ENCODE measurements at regions not wholly inside any gene's neighbourhood (a gene's known extent, or its start where the extent isn't known, plus 50 kb on each side); places are given as distances from the start of the nearest gene placed in this dataset.

DNA sequence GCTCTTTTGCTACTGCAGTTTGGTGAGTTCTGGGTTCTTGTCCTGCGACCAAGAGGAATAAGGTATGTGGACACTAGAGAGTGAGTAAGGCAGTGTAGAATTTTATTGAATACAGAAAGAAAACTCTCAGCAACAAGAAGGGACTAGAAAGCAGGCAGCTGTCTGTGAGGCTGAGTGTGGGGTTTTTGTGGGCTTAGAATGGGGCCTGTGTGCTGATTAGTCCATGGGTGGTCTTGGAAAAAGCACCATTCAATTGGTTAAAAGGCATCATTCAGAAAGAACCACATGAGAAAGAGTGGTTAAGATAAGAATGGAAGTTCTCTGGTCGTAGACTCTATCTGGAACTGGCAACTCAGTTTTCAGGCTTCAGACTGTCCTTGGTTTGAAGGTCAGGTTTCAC is 298.8 kb downstream of the TGFB2 start:
- 0% methylated on average over 2 of the region's 2 CpGs for WGBS (ENCODE audit: insufficient coverage, low coverage, missing lambda C conversion rate)
- Histone ChIP-seq H3K27me3 (ENCODE audit: control insufficient read depth in 2 of 2, insufficient read depth in 2 of 2, low read length in 2 of 2) (no peaks in the 10 kb centered on the region), H3K9me1 (ENCODE audit: control insufficient read depth, insufficient read depth, low read length) (no peaks in the 10 kb centered on the region), H2AFZ (ENCODE audit: low read depth, low read length) (no peak overlapping the region), H4K20me1 (replicated peaks; ENCODE audit: control insufficient read depth, insufficient read depth, low read length) (no peaks in the 10 kb centered on the region), H3K9ac (ENCODE audit: insufficient read depth in 1 of 2, low read depth in 2 of 2, low read length in 2 of 2) (no peak overlapping the region), H3K36me3 (ENCODE audit: control insufficient read depth, insufficient read depth, low read length) (no peaks in the 10 kb centered on the region), H3K4me2 (ENCODE audit: insufficient read depth, low read length) (no peak overlapping the region), H3K27ac (ENCODE audit: extremely low read depth, low read depth, low read length) (no peak overlapping the region), H3K4me3 (no peak overlapping the region), H3K9me3 (replicated peaks; ENCODE audit: control insufficient read depth, insufficient read depth, low read depth, low read length) (no peaks in the 10 kb centered on the region), H3K79me2 (ENCODE audit: control insufficient read depth, insufficient read depth, low read length) (no peaks in the 10 kb centered on the region), H3K4me1 (replicated peaks in 1 of 2; ENCODE audit: control insufficient read depth in 2 of 2, insufficient read depth in 2 of 2, low read length in 2 of 2) (no peaks in the 10 kb centered on the region)
- in situ Hi-C loops (cut with MboI) (no loop called here), intact Hi-C loops (cut with micrococcal nuclease) (no loop called here)
- BruUV-seq (replicated peaks), result no TSS peak
- no peak for FAIRE-seq
- TF ChIP-seq XRCC3 (IDR thresholded peaks at IDR 0.05) (no peak), ZNF274 (IDR thresholded peaks at IDR 0.05; ENCODE audit: borderline replicate concordance, low read depth, low read length) (no peak), ZNF143 (CRISPR knock-in tag; IDR thresholded peaks at IDR 0.05) (no peak), ZNF217 (CRISPR knock-in tag; IDR thresholded peaks at IDR 0.05) (no peak), POLR2AphosphoS2 (IDR thresholded peaks at IDR 0.05; ENCODE audit: low read length) (no peak)
- TF ChIP-seq, protein P1, sequence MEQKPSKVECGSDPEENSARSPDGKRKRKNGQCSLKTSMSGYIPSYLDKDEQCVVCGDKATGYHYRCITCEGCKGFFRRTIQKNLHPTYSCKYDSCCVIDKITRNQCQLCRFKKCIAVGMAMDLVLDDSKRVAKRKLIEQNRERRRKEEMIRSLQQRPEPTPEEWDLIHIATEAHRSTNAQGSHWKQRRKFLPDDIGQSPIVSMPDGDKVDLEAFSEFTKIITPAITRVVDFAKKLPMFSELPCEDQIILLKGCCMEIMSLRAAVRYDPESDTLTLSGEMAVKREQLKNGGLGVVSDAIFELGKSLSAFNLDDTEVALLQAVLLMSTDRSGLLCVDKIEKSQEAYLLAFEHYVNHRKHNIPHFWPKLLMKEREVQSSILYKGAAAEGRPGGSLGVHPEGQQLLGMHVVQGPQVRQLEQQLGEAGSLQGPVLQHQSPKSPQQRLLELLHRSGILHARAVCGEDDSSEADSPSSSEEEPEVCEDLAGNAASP (IDR thresholded peaks at IDR 0.05), result no peak
- no peak for DNase-seq (ENCODE audit: extremely low read depth in 1 of 4, low spot score in 3 of 4)
- POLR2A ChIA-PET, result no interaction called here
- ATAC-seq, result no peak
- CTCF ChIA-PET (ENCODE audit: low intra/inter-chr PET ratio), result no interaction called here

DNA sequence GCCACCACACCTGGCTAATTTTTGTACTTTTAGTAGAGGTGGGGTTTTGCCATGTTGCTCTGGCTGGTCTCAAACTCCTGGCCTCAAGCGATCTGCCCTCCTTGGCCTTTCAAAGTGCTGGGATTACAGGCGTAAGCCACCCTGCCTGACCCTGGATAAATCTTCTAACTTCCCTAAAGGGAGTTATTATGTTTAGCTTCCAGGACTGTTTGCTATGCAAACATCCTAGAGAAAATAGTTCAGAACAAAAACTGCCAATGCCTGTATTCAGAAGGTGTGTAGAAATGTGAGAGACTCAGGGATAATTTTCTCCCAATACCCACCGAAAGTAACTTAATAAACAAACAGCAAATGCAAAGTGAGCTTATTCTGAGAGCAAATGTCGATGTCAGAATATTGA is 301.2 kb downstream of the TGFB2 start:
- ChIA-PET CTCF (ENCODE audit: low intra/inter-chr PET ratio) (no interaction called here), POLR2A (interaction anchor here (1.6 kb wide), 1 partner anchor 9 kb away, joined by 3 read pairs; no protein-coding TSS in a partner anchor)
- no TSS peak for BruUV-seq (replicated peaks)
- Histone ChIP-seq H3K36me3 (ENCODE audit: control insufficient read depth, insufficient read depth, low read length) (no peaks in the 10 kb centered on the region), H3K9me3 (replicated peaks; ENCODE audit: control insufficient read depth, insufficient read depth, low read depth, low read length) (no peaks in the 10 kb centered on the region), H3K27ac (ENCODE audit: extremely low read depth, low read depth, low read length) (no peak overlapping the region), H3K4me3 (no peak overlapping the region), H3K4me1 (replicated peaks in 1 of 2; ENCODE audit: control insufficient read depth in 2 of 2, insufficient read depth in 2 of 2, low read length in 2 of 2) (no peaks in the 10 kb centered on the region), H3K79me2 (ENCODE audit: control insufficient read depth, insufficient read depth, low read length) (no peaks in the 10 kb centered on the region), H2AFZ (ENCODE audit: low read depth, low read length) (no peak overlapping the region), H3K9ac (ENCODE audit: insufficient read depth in 1 of 2, low read depth in 2 of 2, low read length in 2 of 2) (no peak overlapping the region), H4K20me1 (replicated peaks; ENCODE audit: control insufficient read depth, insufficient read depth, low read length) (no peaks in the 10 kb centered on the region), H3K9me1 (ENCODE audit: control insufficient read depth, insufficient read depth, low read length) (no peaks in the 10 kb centered on the region), H3K4me2 (ENCODE audit: insufficient read depth, low read length) (no peak overlapping the region), H3K27me3 (ENCODE audit: control insufficient read depth in 2 of 2, insufficient read depth in 2 of 2, low read length in 2 of 2) (no peaks in the 10 kb centered on the region)
- intact Hi-C loops (cut with micrococcal nuclease), result no loop called here
- no peak for ATAC-seq
- DNase-seq (ENCODE audit: extremely low read depth in 1 of 4, low spot score in 3 of 4), result no peak
- FAIRE-seq, result no peak
- 3% methylated on average over 4 of the region's 4 CpGs for WGBS (ENCODE audit: insufficient coverage, low coverage, missing lambda C conversion rate)
- in situ Hi-C loops (cut with MboI), result no loop called here
- no peak for TF ChIP-seq MEF2A (IDR thresholded peaks at IDR 0.05; ENCODE audit: control insufficient read depth, low read depth, low read length)
- TF ChIP-seq, protein P2, sequence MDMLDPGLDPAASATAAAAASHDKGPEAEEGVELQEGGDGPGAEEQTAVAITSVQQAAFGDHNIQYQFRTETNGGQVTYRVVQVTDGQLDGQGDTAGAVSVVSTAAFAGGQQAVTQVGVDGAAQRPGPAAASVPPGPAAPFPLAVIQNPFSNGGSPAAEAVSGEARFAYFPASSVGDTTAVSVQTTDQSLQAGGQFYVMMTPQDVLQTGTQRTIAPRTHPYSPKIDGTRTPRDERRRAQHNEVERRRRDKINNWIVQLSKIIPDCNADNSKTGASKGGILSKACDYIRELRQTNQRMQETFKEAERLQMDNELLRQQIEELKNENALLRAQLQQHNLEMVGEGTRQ (CRISPR knock-in tag; IDR thresholded peaks at IDR 0.05), result no peak
